Upper lobe of right lung (tissue), 1 donor: ENCODE measurements at regions not wholly inside any gene's neighbourhood (a gene's known extent, or its start where the extent isn't known, plus 50 kb on each side); places are given as distances from the start of the nearest gene placed in this dataset.

Experiments used
- ATAC-seq: fragments of 200-7000 bp; cut with Tn5 transposase; one replicate; pipeline ENCODE4 v1.9.1; 2020; ENCODE audit warnings: mild to moderate bottlenecking, moderate library complexity
- DNase-seq: peaks from one replicate; pipeline ENCODE4 v3.0.0-alpha.2; 2020
- H3K27ac ChIP-seq: fragments of 200-600 bp; one replicate; pipeline ENCODE4 v1.8.0; 2022
- H3K27me3 ChIP-seq: fragments of 200-600 bp; one replicate; pipeline ENCODE4 v1.8.0; 2022; ENCODE audit warnings: mild to moderate bottlenecking
- H3K36me3 ChIP-seq: fragments of 200-600 bp; one replicate; pipeline ENCODE4 v1.8.0; 2022
- H3K4me1 ChIP-seq: fragments of 200-600 bp; one replicate; pipeline ENCODE4 v1.8.0; 2022
- H3K4me3 ChIP-seq: fragments of 200-600 bp; one replicate; pipeline ENCODE4 v1.8.0; 2022; ENCODE audit warnings: mild to moderate bottlenecking
- H3K9me3 ChIP-seq: fragments of 200-600 bp; one replicate; pipeline ENCODE4 v1.8.0; 2022
- CTCF ChIP-seq: fragments of 200-600 bp; IDR thresholded peaks from one replicate; pipeline ENCODE4 v1.8.0; 2022; ENCODE audit warnings: antibody characterized with exemption
- intact Hi-C: fragments of 100-400 bp; cut with DNase I; formaldehyde crosslinking; loops from one replicate; pipeline ENCODE4 v1.11.0; 2022
- donor health status: DM: no; HTN: yes; CAD: no; lungs with severe emphysema.

GRCh38 chr2:71798266-71799012 is 345.1 kb downstream of the DYSF start:
- H3K27ac ChIP-seq = no peak overlapping the region
- no peaks in the 10 kb centered on the region for H3K36me3 ChIP-seq
- H3K27me3 ChIP-seq = no peaks in the 10 kb centered on the region
- H3K4me1 ChIP-seq = no peaks in the 10 kb centered on the region
- peak; percentile 75 for TF ChIP-seq CTCF
- intact Hi-C loops = loop anchor here (10.0 kb wide), 1 partner anchor 184 kb away; no protein-coding TSS in a partner anchor
- no peak overlapping the region for H3K4me3 ChIP-seq
- DNase-seq = no peak
- H3K9me3 ChIP-seq = no peaks in the 10 kb centered on the region
- peak; percentile 66 for ATAC-seq

- H3K9me3 ChIP-seq = no peaks in the 10 kb centered on the region
- DNase-seq (no peak), ATAC-seq (no peak)
- no peaks in the 10 kb centered on the region for H3K27me3 ChIP-seq
- TF ChIP-seq CTCF = no peak
- no peak overlapping the region for H3K4me3 ChIP-seq
- intact Hi-C loops = loop anchor here (10.0 kb wide), 1 partner anchor 182 kb away; no protein-coding TSS in a partner anchor
- no peaks in the 10 kb centered on the region for H3K4me1 ChIP-seq
- no peak overlapping the region for H3K27ac ChIP-seq
- no peaks in the 10 kb centered on the region for H3K36me3 ChIP-seq
Measured at GRCh38 chr2:71797035-71797810, 343.9 kb downstream of the DYSF start.

GRCh38 chr2:71796174-71796593 is 342.8 kb downstream of the DYSF start:
- Histone ChIP-seq H3K4me1 (no peaks in the 10 kb centered on the region), H3K36me3 (no peaks in the 10 kb centered on the region), H3K9me3 (no peaks in the 10 kb centered on the region), H3K27ac (no peak overlapping the region), H3K4me3 (no peak overlapping the region), H3K27me3 (no peaks in the 10 kb centered on the region)
- intact Hi-C loops = loop anchor here (10.0 kb wide), 1 partner anchor 181 kb away; no protein-coding TSS in a partner anchor
- ATAC-seq (no peak), DNase-seq (no peak)
- no peak for TF ChIP-seq CTCF

- no peaks in the 10 kb centered on the region for H3K27me3 ChIP-seq
- no peaks in the 10 kb centered on the region for H3K4me1 ChIP-seq
- no peak for ATAC-seq
- no peak overlapping the region for H3K4me3 ChIP-seq
- no peak for TF ChIP-seq CTCF
- no peaks in the 10 kb centered on the region for H3K9me3 ChIP-seq
- no peak for DNase-seq
- intact Hi-C loops = loop anchor here (10.0 kb wide), 1 partner anchor 181 kb away; no protein-coding TSS in a partner anchor
- no peak overlapping the region for H3K27ac ChIP-seq
- H3K36me3 ChIP-seq = no peaks in the 10 kb centered on the region
Measured at GRCh38 chr2:71795486-71795885, 342.1 kb downstream of the DYSF start.

- no peak overlapping the region for H3K27ac ChIP-seq
- intact Hi-C loops = loop anchor here (10.0 kb wide), 1 partner anchor 180 kb away; no protein-coding TSS in a partner anchor
Measured at GRCh38 chr2:71794611-71795010, 341.2 kb downstream of the DYSF start.

More at GRCh38 chr2:71794611-71795010, 341.2 kb downstream of the DYSF start:
- Histone ChIP-seq H3K9me3 (no peaks in the 10 kb centered on the region), H3K4me1 (no peaks in the 10 kb centered on the region), H3K36me3 (no peaks in the 10 kb centered on the region), H3K27me3 (no peaks in the 10 kb centered on the region), H3K4me3 (no peak overlapping the region)
- no peak for TF ChIP-seq CTCF
- DNase-seq (no peak), ATAC-seq (no peak)
